Hepatocyte (in vitro differentiated cells): ENCODE measurements at regions not wholly inside any gene's neighbourhood (a gene's known extent, or its start where the extent isn't known, plus 50 kb on each side); places are given as distances from the start of the nearest gene placed in this dataset.

ENCODE experiments used
- EZH2 ChIP-seq: fragments of 200-600 bp; sonication (generic); IDR thresholded peaks from 2 replicates; pipeline ENCODE4 v1.6.1; 2016; ENCODE audit warnings: antibody characterized with exemption, mild to moderate bottlenecking, borderline replicate concordance
- EZH2phosphoT487 ChIP-seq: fragments of 200-600 bp; sonication (generic); IDR thresholded peaks from one replicate; pipeline ENCODE4 v1.6.1; 2018; ENCODE audit warnings: antibody characterized with exemption, mild to moderate bottlenecking, low read depth, moderate library complexity; ENCODE audit not compliant: unreplicated experiment, severe bottlenecking
- TF ChIP-seq, protein P1 (sequence below): fragments of 200-600 bp; sonication (generic); IDR thresholded peaks from 2 replicates; pipeline ENCODE4 v1.5.1; 2016; ENCODE audit warnings: antibody characterized with exemption, mild to moderate bottlenecking; ENCODE audit not compliant: poor library complexity

DNA sequence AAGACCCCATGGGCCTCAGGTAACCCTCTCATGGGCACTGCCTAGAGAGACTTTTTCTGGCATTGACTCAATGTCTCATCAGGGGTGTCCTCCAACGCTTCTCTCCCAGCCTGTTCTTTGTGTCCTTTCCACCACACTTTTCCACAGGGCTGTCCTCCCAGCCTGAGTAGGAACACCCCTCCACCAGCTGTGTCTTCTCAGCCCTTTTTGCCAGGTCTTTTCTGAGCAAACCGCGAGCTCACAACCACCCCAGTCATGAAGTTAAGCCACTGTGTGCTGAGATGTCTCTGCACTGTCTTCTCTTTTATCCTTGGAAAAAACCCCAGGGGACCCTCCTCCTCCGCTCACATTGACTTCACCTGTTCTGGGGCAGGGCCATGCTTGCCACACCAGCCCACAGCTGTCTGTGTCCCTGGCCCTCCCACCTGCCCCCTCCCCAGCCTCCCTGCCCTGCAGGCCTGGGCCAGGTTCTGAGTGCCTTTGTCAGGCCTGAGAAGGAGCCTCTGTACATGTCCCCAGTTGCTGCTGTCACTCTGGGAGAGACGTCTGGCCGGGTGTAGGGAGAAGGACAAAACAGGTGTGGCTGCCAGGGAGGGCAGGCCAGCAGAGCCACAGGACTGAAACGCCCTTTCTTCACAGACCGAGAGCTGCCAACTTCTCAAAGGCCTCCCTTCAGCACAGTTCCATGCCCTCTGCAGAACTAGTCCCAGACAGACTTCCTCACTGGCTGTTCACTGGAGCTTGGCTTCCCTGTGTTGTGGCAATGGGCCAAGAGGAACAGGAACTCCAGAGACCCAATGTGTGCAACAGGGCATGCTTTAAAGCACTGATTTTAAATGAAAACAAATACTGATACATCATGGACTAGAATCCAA lies 50.5 kb upstream of the PNMA1 start:
- TF ChIP-seq, protein P1, sequence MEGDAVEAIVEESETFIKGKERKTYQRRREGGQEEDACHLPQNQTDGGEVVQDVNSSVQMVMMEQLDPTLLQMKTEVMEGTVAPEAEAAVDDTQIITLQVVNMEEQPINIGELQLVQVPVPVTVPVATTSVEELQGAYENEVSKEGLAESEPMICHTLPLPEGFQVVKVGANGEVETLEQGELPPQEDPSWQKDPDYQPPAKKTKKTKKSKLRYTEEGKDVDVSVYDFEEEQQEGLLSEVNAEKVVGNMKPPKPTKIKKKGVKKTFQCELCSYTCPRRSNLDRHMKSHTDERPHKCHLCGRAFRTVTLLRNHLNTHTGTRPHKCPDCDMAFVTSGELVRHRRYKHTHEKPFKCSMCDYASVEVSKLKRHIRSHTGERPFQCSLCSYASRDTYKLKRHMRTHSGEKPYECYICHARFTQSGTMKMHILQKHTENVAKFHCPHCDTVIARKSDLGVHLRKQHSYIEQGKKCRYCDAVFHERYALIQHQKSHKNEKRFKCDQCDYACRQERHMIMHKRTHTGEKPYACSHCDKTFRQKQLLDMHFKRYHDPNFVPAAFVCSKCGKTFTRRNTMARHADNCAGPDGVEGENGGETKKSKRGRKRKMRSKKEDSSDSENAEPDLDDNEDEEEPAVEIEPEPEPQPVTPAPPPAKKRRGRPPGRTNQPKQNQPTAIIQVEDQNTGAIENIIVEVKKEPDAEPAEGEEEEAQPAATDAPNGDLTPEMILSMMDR = no peak
- TF ChIP-seq EZH2 (no peak), EZH2phosphoT487 (no peak)
